ENCODE measurements at regions not wholly inside any gene's neighbourhood (a gene's known extent, or its start where the extent isn't known, plus 50 kb on each side); places are given as distances from the start of the nearest gene placed in this dataset.
"Not testable (repeated sequence)": the region's sequence is repeated elsewhere in the genome, so short reads cannot be mapped to it uniquely, and the experiment has no call there.

DNA sequence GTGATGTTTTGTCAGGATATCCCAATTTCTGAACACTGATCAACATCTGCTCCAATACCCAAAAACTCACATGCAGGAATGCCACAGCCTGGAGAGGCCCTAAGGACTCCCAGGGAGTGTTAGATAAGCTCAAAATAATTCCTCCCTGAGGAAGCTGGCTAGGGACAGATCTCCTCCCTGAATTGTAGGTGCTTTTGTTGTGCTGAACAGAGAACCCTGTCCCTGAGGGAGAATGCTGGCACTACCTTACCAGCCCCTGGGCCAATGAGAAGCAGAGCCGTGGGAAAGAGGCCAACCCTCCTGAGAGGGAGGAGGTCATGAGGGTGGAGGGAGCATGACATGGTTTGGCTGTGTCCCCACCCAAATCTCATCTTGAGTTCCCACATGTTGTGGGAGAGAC lies 73.6 kb upstream of the PTGFRN start:
- no peak for DNase-seq (ENCODE audit: insufficient read length, low spot score)
- TF ChIP-seq POLR2A (IDR thresholded peaks at IDR 0.05; ENCODE audit: low read depth, low read length), result no peak
- no peak for FAIRE-seq

DNA sequence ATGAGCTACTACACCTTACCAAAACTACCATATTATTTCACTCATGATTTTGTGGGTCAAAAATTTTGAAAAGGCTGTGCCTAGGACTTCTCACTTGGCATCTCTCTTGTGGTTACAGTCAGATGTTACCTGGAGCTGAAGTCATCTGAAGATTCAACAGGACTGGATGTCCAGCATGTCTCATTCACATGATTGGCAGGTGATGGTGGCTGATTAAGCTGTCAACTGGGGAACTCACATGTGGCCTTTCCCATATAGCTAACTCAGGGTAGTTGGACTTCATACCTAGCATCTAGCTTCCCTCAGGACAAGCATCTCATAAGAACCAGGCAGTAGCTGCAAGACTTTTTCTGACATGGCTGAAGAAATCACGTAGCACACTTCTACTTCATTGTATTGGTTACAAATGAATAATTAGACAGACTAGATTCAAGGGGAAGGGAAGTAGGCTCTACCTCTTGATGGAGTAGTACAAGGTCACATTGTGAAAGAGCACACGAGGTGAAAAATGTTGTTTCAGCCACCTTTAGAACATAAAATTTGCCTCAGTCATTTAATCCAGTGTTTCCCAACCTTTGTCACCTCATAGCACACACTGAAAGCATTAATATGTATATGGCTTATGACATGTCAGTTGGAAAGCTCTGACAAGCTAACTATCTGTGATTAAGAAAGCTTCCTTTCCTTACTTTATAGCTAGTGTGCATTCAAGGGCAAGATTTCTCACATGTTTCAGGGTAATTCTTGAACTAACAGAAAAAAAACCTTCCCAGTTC lies 68.0 kb upstream of the PTGFRN start:
- FAIRE-seq, result no peak
- DNase-seq (ENCODE audit: insufficient read length, low spot score), result no peak
- TF ChIP-seq POLR2A (IDR thresholded peaks at IDR 0.05; ENCODE audit: low read depth, low read length), result no peak

DNA sequence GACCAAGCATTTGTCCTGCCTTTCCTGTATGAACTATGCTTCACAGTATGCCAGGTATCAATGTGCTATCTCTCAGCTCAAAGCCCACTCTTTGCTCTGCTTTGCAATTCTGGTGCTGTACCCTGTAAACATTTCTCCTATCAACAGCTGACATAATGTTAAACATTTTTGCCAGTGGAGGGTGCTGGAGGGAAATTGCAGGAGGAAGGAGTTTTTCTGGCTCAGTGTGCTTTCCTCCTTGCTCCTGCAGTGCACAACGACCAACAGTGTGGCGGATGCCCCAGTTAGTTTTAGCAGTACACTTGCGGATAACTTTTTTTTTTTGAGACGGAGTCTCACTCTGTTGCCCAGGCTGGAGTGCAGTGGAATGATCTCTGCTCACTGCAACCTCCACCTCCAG lies 67.1 kb upstream of the PTGFRN start:
- no peak for TF ChIP-seq POLR2A (IDR thresholded peaks at IDR 0.05; ENCODE audit: low read depth, low read length)
- FAIRE-seq (no peak), DNase-seq (ENCODE audit: insufficient read length, low spot score) (no peak)

DNA sequence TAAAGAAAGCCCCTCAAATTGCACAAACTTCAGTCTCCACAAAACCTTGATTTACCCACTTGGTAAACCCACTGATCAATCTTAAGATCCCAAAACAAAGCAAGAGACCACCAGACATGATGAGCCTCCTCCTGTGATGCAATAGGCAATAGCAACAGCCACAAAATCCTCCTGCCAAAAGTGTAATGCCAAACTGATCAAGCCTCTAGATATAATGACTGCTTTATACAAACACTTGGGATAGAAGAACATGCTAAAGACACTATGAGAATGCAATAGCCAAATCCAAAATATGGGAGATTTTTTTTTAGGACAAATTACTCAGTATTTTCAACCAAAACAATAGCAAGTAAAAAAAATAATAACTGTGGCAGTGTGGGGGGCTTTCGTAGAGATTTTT lies 64.9 kb upstream of the PTGFRN start:
- FAIRE-seq, result no peak
- DNase-seq (ENCODE audit: insufficient read length, low spot score), result no peak

DNA sequence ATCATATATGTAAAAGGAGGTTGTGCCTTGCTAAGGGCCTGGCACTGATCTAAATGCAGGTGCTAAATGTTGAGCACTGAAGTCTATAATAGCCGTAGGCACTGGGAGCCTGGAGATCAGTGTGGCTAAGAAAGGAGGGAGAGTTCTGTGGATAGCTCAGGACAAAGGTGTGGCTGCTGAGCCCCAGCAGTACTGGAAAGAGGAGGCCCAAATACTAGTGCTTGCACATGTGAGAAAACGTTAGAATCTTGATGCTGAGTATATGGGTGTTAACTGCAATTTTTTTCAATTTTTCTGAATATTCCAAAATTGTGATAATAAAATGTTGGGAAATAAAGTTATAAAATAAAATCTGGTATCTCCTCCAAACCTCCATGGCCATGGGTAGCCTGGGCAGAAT lies 62.5 kb upstream of the PTGFRN start:
- DNase-seq (ENCODE audit: insufficient read length, low spot score) (no peak), FAIRE-seq (no peak)
- TF ChIP-seq POLR2A (IDR thresholded peaks at IDR 0.05; ENCODE audit: low read depth, low read length), result no peak

More for the DNA sequence above, 64.9 kb upstream of the PTGFRN start:
- TF ChIP-seq POLR2A (IDR thresholded peaks at IDR 0.05; ENCODE audit: low read depth, low read length), result no peak

DNA sequence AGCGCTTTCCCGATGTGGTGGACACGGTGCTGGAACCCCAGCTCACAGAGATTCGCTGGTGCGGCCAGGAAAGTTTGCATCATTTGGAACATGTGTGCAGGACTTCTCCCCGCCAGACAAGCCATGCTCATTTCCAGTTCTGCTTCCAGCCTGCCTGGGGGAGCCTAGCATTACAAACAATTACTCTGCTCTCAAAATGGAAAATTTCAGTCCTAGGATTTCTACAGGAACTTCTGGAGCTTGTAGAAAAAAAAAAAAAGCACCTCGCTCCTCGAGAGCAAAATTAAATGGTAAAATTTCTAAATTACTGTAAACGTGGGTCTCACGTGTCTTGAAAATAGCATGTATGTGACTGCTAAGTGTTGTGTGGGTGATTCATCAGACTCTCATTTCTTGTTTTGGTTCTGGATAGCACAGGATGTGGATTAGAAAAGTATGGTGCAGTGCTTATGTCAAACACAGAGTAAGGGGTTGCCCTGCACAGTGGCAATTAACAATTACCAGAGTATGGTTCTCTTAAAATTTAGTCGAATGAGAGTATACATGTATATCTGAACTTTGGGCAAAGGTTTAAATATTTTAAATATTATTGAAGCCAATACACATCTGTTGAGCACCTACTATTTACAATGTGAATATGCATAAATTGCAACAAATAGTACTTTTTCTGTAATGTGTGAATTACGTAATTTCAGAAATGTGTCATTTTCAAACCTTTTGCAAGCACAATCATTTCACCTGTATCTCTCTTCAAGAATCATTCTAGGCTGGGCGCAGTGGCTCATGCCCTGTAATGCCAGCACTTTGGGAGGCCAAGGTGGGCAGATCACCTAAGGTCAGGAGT lies 61.8 kb upstream of the PTGFRN start:
- no peak for FAIRE-seq
- TF ChIP-seq POLR2A (IDR thresholded peaks at IDR 0.05; ENCODE audit: low read depth, low read length), result no peak
- no peak for DNase-seq (ENCODE audit: insufficient read length, low spot score)

DNA sequence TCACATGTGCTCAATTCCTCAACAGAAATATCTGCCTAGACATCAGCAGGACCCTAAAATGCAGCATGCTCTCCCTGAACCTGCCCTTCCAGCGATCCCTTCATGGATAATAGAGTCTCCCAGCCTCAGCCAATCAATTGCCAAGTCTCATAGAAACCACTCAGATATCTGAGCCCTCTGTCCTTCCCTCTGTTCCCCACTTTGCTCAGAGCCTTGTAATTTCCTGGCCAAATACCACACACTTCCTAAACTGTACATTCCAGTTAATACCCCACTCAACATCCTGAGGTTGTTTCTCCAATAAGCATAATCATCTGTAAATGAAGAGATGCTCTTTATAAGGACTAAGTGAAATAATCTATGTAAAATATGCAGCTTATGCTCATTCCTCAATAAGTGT lies 59.3 kb upstream of the PTGFRN start:
- no peak for TF ChIP-seq POLR2A (IDR thresholded peaks at IDR 0.05; ENCODE audit: low read depth, low read length)
- DNase-seq (ENCODE audit: insufficient read length, low spot score) (no peak), FAIRE-seq (no peak)

DNA sequence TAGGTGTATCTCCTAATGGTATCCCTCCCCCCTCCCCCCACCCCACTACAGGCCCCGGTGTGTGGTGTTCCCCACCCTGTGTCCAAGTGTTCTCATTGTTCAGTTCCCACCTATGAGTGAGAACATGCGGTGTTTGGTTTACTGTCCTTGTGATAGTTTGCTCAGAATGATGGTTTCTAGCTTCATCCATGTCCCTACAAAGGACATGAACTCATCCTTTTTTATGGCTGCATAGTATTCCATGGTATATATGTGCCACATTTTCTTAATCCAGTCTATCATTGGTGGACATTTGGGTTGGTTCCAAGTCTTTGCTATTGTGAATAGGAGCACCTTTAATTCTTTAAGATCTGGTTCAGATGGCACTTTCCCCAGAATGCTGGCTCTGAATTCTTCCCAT lies 58.5 kb upstream of the PTGFRN start:
- FAIRE-seq; DNase-seq (ENCODE audit: insufficient read length, low spot score): not testable (repeated sequence)

DNA sequence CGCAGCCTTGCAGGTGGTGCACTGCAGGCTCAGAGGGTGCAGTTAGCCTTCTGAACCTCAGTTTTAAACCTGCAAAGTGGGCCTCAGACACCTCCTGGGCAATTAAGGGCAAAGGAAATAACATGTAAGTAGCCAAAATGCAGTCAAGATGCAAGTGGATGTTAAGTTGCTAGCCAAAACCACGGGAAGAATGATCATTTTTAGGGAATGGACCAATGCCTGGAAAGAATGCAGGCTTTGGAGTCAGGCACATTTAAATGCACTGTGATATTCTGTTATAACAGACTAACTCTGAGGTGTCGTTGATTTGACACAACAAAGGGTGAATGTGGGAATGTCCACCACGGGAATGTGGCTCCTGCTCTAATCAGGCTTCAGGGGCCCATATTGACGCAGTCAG lies 57.9 kb upstream of the PTGFRN start:
- DNase-seq (ENCODE audit: insufficient read length, low spot score) (no peak), FAIRE-seq (no peak)
- no peak for TF ChIP-seq POLR2A (IDR thresholded peaks at IDR 0.05; ENCODE audit: low read depth, low read length)

DNA sequence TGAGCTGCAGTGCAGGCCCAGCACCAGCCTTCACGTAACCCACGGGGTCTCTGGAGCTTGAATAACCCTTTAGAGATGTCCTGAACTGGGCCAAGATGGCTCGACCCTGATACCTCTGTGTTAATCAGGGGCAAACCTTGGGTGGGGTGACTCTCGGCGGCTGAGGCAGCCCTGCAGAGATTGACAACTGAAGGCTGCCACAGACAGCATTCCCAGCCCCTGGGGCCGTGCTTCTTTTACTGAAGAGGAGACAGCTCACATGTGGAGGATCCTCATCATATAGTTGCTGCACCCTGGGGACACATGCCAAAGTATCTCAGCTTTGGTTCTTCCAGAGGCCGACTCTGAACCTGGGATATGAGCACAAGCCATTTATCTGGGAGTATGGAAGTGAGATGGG lies 57.3 kb upstream of the PTGFRN start:
- DNase-seq (ENCODE audit: insufficient read length, low spot score), result no peak
- TF ChIP-seq POLR2A (IDR thresholded peaks at IDR 0.05; ENCODE audit: low read depth, low read length), result no peak
- no peak for FAIRE-seq

DNA sequence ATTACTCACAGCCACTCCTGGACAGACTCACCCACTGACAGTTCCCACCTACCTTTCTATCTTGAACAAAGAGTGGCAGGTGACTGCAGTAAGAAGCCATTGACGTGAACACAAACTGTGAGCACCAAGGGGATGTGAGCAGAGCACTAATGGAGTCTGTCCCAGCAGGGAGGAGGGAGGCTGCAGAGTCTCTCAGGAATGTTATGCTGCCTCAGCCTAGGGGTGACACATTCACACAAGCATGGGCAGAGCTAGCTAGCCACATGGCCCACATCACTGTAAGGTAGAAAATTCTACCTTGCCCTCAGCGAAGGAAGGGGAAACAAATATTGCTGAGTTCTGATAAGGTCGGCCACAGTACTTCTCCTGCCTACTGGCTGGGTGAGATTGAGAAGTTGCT lies 56.8 kb upstream of the PTGFRN start:
- TF ChIP-seq POLR2A (IDR thresholded peaks at IDR 0.05; ENCODE audit: low read depth, low read length), result no peak
- FAIRE-seq, result no peak
- peak; percentile 15 for DNase-seq (ENCODE audit: insufficient read length, low spot score)

DNA sequence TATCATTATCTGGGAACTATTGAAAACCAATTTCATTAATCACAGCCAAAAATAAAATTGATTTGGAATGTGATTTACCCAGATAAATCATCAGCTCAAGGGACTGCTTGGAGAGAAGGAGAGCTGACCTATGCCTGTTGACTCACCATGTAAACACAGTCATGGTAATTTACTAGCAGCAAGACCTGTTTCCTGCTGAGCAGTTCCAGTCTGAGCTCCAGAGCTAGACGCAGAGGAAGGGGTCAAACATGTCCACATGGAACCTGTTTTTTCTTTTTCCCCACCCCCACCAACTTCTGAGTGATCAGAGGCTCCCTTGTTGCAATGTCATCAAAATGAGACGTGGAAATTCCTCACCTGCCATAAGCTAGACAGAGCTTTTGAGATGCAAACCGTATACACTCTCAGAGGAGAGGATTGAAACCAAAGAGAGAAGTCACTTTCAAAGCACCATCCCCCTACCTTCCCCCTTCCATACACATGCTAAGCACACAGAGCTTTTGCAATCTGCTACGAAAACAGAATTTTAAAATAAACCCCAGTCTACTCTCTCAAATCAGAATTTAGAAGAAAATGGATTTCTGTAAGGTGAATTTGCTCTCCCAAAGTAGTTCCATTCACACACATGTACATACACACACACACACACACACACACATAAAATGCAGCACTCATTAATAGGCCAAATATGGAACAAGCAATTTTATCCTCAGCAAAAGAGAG lies 55.9 kb upstream of the PTGFRN start:
- DNase-seq (ENCODE audit: insufficient read length, low spot score), result peak; percentile 67
- TF ChIP-seq POLR2A (IDR thresholded peaks at IDR 0.05; ENCODE audit: low read depth, low read length), result no peak
- FAIRE-seq, result peak; percentile 84

DNA sequence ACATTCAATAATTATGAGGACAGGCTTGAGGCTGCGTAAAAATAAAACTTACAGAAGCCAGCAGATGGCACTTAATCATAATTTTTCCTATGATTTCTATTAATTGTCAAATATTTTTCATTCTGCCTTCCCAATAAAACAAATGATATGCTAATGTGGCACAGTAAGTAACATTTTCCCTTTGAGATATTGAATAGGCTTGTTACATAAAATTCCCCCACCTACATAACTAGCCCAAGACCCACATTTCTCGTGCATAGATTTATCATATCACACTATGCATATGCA lies 55.4 kb upstream of the PTGFRN start:
- no peak for TF ChIP-seq POLR2A (IDR thresholded peaks at IDR 0.05; ENCODE audit: low read depth, low read length)
- DNase-seq (ENCODE audit: insufficient read length, low spot score) (no peak), FAIRE-seq (no peak)

DNA sequence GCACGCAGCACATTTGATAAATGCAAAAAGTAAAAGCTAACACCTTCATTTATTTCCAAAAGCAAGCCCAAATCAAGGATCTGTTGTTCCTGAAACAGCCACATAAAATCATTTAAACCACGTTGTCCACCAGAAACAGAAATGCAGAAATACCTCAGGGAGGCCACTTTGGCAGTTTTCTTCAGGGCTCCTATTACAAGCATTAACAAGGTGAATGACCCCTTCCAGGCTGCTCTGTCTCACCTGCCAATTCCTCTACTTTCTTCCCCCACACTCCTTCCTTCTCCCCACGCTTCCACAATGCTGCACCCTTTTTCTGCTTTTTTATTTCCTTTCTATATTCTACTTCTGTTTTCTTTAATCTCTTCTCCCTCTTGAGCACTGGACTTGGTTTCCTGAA lies 55.0 kb upstream of the PTGFRN start:
- FAIRE-seq, result no peak
- no peak for DNase-seq (ENCODE audit: insufficient read length, low spot score)
- TF ChIP-seq POLR2A (IDR thresholded peaks at IDR 0.05; ENCODE audit: low read depth, low read length), result no peak

Measured in H54 (cell line).